DND-41 (cell line): ENCODE measurements at regions not wholly inside any gene's neighbourhood (a gene's known extent, or its start where the extent isn't known, plus 50 kb on each side); places are given as distances from the start of the nearest gene placed in this dataset.

Experiments used
- ATAC-seq: fragments of 200-7000 bp; cut with Tn5 transposase; 3 replicates; pipeline ENCODE4 v1.9.1; 2021; ENCODE audit warnings: low read depth; ENCODE audit not compliant: insufficient read depth
- DNase-seq: peaks from one replicate; pipeline ENCODE4 v3.0.0-alpha.2; 2020
- H2AFZ ChIP-seq: 2 replicates; pipeline ENCODE4 v1.6.0; 2012; ENCODE audit warnings: low read depth, low read length
- H3K27ac ChIP-seq: 2 replicates; pipeline ENCODE4 v1.5.1; 2012; ENCODE audit warnings: low read length, inconsistent platforms
- H3K27me3 ChIP-seq: fragments of 200-600 bp; sonication (generic); 2 replicates; pipeline ENCODE4 v1.6.0; 2012; ENCODE audit warnings: low read length, mild to moderate bottlenecking, inconsistent platforms; ENCODE audit not compliant: insufficient read depth, poor library complexity
- H3K36me3 ChIP-seq: 2 replicates; pipeline ENCODE4 v1.5.1; 2012; ENCODE audit warnings: low read length, inconsistent platforms; ENCODE audit not compliant: insufficient read depth
- H3K4me1 ChIP-seq: 2 replicates; pipeline ENCODE4 v1.5.1; 2012; ENCODE audit warnings: mild to moderate bottlenecking, low read length; ENCODE audit not compliant: insufficient read depth
- H3K4me2 ChIP-seq: 2 replicates; pipeline ENCODE4 v1.6.0; 2012; ENCODE audit warnings: mild to moderate bottlenecking, moderate library complexity, low read length, inconsistent platforms; ENCODE audit not compliant: insufficient read depth
- H3K4me3 ChIP-seq, 2 experiments: fragments of 200-600 bp in 1 of 2; shearing (Covaris generic) in 1 of 2; 2 replicates each; pipeline ENCODE4 v1.5.1; 2012 to 2016; ENCODE audit warnings: inconsistent platforms in 2 of 2, low read length in 2 of 2, mild to moderate bottlenecking in 2 of 2, low read depth in 1 of 2, moderate library complexity in 1 of 2
- H3K79me2 ChIP-seq: 2 replicates; pipeline ENCODE4 v1.6.0; 2012; ENCODE audit warnings: low read length, inconsistent platforms; ENCODE audit not compliant: insufficient read depth
- H3K9ac ChIP-seq: 2 replicates; pipeline ENCODE4 v1.6.0; 2012; ENCODE audit warnings: low read depth, mild to moderate bottlenecking, inconsistent platforms, low read length, moderate library complexity
- H3K9me3 ChIP-seq: 2 replicates; pipeline ENCODE4 v1.5.1; 2012; ENCODE audit warnings: low read length, moderate library complexity, mild to moderate bottlenecking, inconsistent platforms; ENCODE audit not compliant: insufficient read depth, severe bottlenecking
- H4K20me1 ChIP-seq: 2 replicates; pipeline ENCODE4 v1.6.0; 2012; ENCODE audit warnings: low read length; ENCODE audit not compliant: insufficient read depth
- CTCF ChIP-seq: IDR thresholded peaks from 2 replicates; pipeline ENCODE4 v1.5.1; 2012; ENCODE audit warnings: borderline replicate concordance, low read length, moderate library complexity, mild to moderate bottlenecking; ENCODE audit not compliant: poor library complexity, severe bottlenecking; ENCODE audit errors: extremely low read depth
- EZH2 ChIP-seq: IDR thresholded peaks from 3 replicates; pipeline ENCODE4 v1.6.1; 2012; ENCODE audit warnings: borderline replicate concordance, low read depth, mild to moderate bottlenecking, moderate library complexity, low read length, inconsistent platforms; ENCODE audit not compliant: severe bottlenecking

GRCh38 chr7:94145602-94146001 is 141.4 kb upstream of the BET1 start:
- Histone ChIP-seq H3K9me3 (no peaks in the 10 kb centered on the region), H3K4me2 (no peak overlapping the region), H3K4me1 (no peaks in the 10 kb centered on the region), H3K27me3 (peaks cover 3% of the 10 kb centered on the region), H3K36me3 (no peaks in the 10 kb centered on the region), H3K4me3 (no peak overlapping the region), H3K79me2 (no peaks in the 10 kb centered on the region), H4K20me1 (no peaks in the 10 kb centered on the region), H2AFZ (no peak overlapping the region), H3K27ac (no peak overlapping the region), H3K9ac (no peak overlapping the region)
- TF ChIP-seq EZH2 (no peak), CTCF (no peak)
- DNase-seq, result no peak
- ATAC-seq, result no peak

GRCh38 chr7:94146408-94146807 is 142.3 kb upstream of the BET1 start:
- Histone ChIP-seq H3K4me2 (no peak overlapping the region), H3K9ac (no peak overlapping the region), H3K36me3 (no peaks in the 10 kb centered on the region), H3K27ac (no peak overlapping the region), H3K27me3 (peaks cover 3% of the 10 kb centered on the region), H4K20me1 (no peaks in the 10 kb centered on the region), H3K79me2 (no peaks in the 10 kb centered on the region), H3K9me3 (no peaks in the 10 kb centered on the region), H3K4me3 (no peak overlapping the region), H3K4me1 (no peaks in the 10 kb centered on the region), H2AFZ (no peak overlapping the region)
- ATAC-seq (no peak), DNase-seq (no peak)
- TF ChIP-seq EZH2 (no peak), CTCF (no peak)

GRCh38 chr7:94149789-94150545 is 145.8 kb upstream of the BET1 start:
- Histone ChIP-seq H3K36me3 (no peaks in the 10 kb centered on the region), H4K20me1 (no peaks in the 10 kb centered on the region), H3K9ac (no peak overlapping the region), H2AFZ (no peak overlapping the region), H3K4me2 (no peak overlapping the region), H3K79me2 (no peaks in the 10 kb centered on the region), H3K27ac (no peak overlapping the region), H3K4me1 (no peaks in the 10 kb centered on the region), H3K27me3 (peaks cover 3% of the 10 kb centered on the region), H3K9me3 (no peaks in the 10 kb centered on the region), H3K4me3 (no peak overlapping the region)
- DNase-seq (no peak), ATAC-seq (no peak)
- no peak for TF ChIP-seq EZH2

- Histone ChIP-seq H3K36me3 (no peaks in the 10 kb centered on the region), H3K27me3 (no peaks in the 10 kb centered on the region), H3K9ac (no peak overlapping the region), H2AFZ (no peak overlapping the region), H4K20me1 (no peaks in the 10 kb centered on the region), H3K27ac (no peak overlapping the region), H3K4me3 (no peak overlapping the region), H3K9me3 (no peaks in the 10 kb centered on the region), H3K4me1 (no peaks in the 10 kb centered on the region), H3K79me2 (no peaks in the 10 kb centered on the region), H3K4me2 (no peak overlapping the region)
- ATAC-seq (no peak), DNase-seq (no peak)
- TF ChIP-seq CTCF, result no peak
- TF ChIP-seq EZH2, result no peak
Measured at GRCh38 chr7:94154182-94154581, 150.0 kb upstream of the BET1 start.
